ENCODE measurements at regions not wholly inside any gene's neighbourhood (a gene's known extent, or its start where the extent isn't known, plus 50 kb on each side); places are given as distances from the start of the nearest gene placed in this dataset.

DNA sequence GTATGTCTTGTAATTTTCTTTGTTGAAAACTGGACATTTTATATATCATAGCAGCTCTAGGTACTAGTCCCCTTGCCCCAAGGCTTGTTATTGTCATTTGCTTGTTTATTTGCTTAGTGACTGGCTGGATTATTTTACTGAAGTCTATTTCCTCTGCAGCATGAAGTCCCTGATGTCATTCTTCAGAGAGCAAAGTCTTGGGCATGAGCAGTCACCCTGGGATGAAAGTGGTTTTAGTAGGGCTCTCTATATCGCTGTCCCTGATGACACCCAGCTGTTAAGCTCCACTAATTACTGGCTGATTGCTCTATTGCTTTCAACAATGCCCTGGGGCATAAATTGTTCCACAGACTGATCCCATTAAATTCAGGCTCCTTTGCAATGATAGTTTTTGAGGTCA, 113.5 kb upstream of the USP9X start:
- Histone ChIP-seq H3K4me1 (ENCODE audit: control insufficient read depth in 1 of 2, insufficient read depth in 2 of 2, low read length in 2 of 2) (no peaks in the 10 kb centered on the region), H3K4me2 (replicated peaks; ENCODE audit: extremely low read depth, low read length, poor library complexity, severe bottlenecking) (no peak overlapping the region), H3K9me3 (replicated peaks in 1 of 2; ENCODE audit: control insufficient read depth in 1 of 2, insufficient read depth in 1 of 2, low read length in 2 of 2) (no peaks in the 10 kb centered on the region), H2AFZ (ENCODE audit: insufficient read depth, low read depth, low read length, poor library complexity, severe bottlenecking) (no peak overlapping the region), H3K27ac (ENCODE audit: low read depth in 1 of 2, low read length in 2 of 2) (no peak overlapping the region), H3K27me3 (ENCODE audit: control insufficient read depth in 2 of 2, insufficient read depth in 2 of 2, low read length in 2 of 2) (no peaks in the 10 kb centered on the region), H4K20me1 (ENCODE audit: insufficient read depth, low read length) (no peaks in the 10 kb centered on the region), H3K79me2 (ENCODE audit: insufficient read depth, low read length) (no peaks in the 10 kb centered on the region), H3K4me3 (replicated peaks in 1 of 3; ENCODE audit: low read depth in 2 of 3, low read length in 3 of 3) (no peak overlapping the region), H3K36me3 (replicated peaks in 1 of 2; ENCODE audit: control insufficient read depth in 1 of 2, insufficient read depth in 2 of 2, low read length in 2 of 2) (no peaks in the 10 kb centered on the region), H3K9ac (ENCODE audit: insufficient read depth, low read length, poor library complexity, severe bottlenecking) (no peak overlapping the region)
- Mint-ChIP-seq H3K4me3 (no peak overlapping the region), H3K27ac (no peak overlapping the region), H3K27me3 (ENCODE audit: low read depth in 3 of 3) (peaks cover 0 to 3% (median 2%) of the 10 kb centered on the region in 3 donors), H3K36me3 (no peaks in the 10 kb centered on the region), H3K4me1 (no peaks in the 10 kb centered on the region), H3K9me3 (peaks cover 2 to 9% (median 6%) of the 10 kb centered on the region in 7 donors)
- no CpG with 5 or more reads among the region's 1 CpG for WGBS (ENCODE audit: insufficient coverage)
- DNase-seq, result no peak
- intact Hi-C loops (cut with micrococcal nuclease), result no loop called here
- TF ChIP-seq, protein P1, sequence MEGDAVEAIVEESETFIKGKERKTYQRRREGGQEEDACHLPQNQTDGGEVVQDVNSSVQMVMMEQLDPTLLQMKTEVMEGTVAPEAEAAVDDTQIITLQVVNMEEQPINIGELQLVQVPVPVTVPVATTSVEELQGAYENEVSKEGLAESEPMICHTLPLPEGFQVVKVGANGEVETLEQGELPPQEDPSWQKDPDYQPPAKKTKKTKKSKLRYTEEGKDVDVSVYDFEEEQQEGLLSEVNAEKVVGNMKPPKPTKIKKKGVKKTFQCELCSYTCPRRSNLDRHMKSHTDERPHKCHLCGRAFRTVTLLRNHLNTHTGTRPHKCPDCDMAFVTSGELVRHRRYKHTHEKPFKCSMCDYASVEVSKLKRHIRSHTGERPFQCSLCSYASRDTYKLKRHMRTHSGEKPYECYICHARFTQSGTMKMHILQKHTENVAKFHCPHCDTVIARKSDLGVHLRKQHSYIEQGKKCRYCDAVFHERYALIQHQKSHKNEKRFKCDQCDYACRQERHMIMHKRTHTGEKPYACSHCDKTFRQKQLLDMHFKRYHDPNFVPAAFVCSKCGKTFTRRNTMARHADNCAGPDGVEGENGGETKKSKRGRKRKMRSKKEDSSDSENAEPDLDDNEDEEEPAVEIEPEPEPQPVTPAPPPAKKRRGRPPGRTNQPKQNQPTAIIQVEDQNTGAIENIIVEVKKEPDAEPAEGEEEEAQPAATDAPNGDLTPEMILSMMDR (IDR thresholded peaks at IDR 0.05), result no peak

DNA sequence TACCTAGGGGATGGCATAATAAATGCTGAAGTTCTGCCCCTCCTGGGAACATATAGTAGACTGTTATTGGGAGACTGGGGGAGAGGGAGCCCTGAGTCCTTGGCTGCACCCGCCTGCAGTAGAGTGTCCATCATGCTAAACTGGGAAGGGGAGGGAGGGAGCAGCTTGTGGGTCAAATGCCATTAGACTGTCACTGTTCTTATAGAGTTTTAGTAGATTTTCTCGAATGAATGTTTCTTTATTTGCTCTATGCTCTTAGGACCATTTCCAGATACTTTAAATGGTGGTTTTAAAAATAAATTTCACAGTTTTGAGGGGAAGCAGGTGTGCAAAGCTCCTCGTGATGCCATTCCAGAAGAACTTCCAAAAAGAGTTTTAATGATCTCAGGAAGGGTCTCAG, 111.6 kb upstream of the USP9X start:
- H4K20me1 ChIP-seq (ENCODE audit: insufficient read depth, low read length), result no peaks in the 10 kb centered on the region
- DNase-seq, result no peak
- H3K4me2 ChIP-seq (replicated peaks; ENCODE audit: extremely low read depth, low read length, poor library complexity, severe bottlenecking), result no peak overlapping the region
- no CpG with 5 or more reads among the region's 3 CpGs for WGBS (ENCODE audit: insufficient coverage)
- H3K9me3 ChIP-seq (replicated peaks in 1 of 2; ENCODE audit: control insufficient read depth in 1 of 2, insufficient read depth in 1 of 2, low read length in 2 of 2), result peaks cover 4 to 7% of the 10 kb centered on the region in 2 donors
- H3K4me1 Mint-ChIP-seq, result no peaks in the 10 kb centered on the region
- H3K4me3 Mint-ChIP-seq, result no peak overlapping the region
- H3K27ac ChIP-seq (ENCODE audit: low read depth in 1 of 2, low read length in 2 of 2), result no peak overlapping the region
- no peak overlapping the region for H3K4me3 ChIP-seq (replicated peaks in 1 of 3; ENCODE audit: low read depth in 2 of 3, low read length in 3 of 3)
- TF ChIP-seq, protein P1 (IDR thresholded peaks at IDR 0.05), result no peak
- H3K9ac ChIP-seq (ENCODE audit: insufficient read depth, low read length, poor library complexity, severe bottlenecking), result no peak overlapping the region
- H3K27me3 Mint-ChIP-seq (ENCODE audit: low read depth in 3 of 3), result peaks cover 0 to 2% (median 2%) of the 10 kb centered on the region in 3 donors
- H3K79me2 ChIP-seq (ENCODE audit: insufficient read depth, low read length), result no peaks in the 10 kb centered on the region
- no peaks in the 10 kb centered on the region for H3K36me3 Mint-ChIP-seq
- no peaks in the 10 kb centered on the region for H3K36me3 ChIP-seq (replicated peaks in 1 of 2; ENCODE audit: control insufficient read depth in 1 of 2, insufficient read depth in 2 of 2, low read length in 2 of 2)
- no peak overlapping the region for H2AFZ ChIP-seq (ENCODE audit: insufficient read depth, low read depth, low read length, poor library complexity, severe bottlenecking)
- intact Hi-C loops (cut with micrococcal nuclease), result no loop called here
- peaks cover 2 to 15% (median 8%) of the 10 kb centered on the region in 7 donors for H3K9me3 Mint-ChIP-seq
- no peaks in the 10 kb centered on the region for H3K4me1 ChIP-seq (ENCODE audit: control insufficient read depth in 1 of 2, insufficient read depth in 2 of 2, low read length in 2 of 2)
- H3K27ac Mint-ChIP-seq, result no peak overlapping the region
- H3K27me3 ChIP-seq (ENCODE audit: control insufficient read depth in 2 of 2, insufficient read depth in 2 of 2, low read length in 2 of 2), result no peaks in the 10 kb centered on the region
